H9 (cell line): ENCODE measurements at regions not wholly inside any gene's neighbourhood (a gene's known extent, or its start where the extent isn't known, plus 50 kb on each side); places are given as distances from the start of the nearest gene placed in this dataset.
"Not testable (repeated sequence)": the region's sequence is repeated elsewhere in the genome, so short reads cannot be mapped to it uniquely, and the experiment has no call there.

Experiments
- DNase-seq: peaks from one replicate; pipeline ENCODE4 v3.0.0-alpha.2; 2017
- H2AFZ ChIP-seq: one replicate; pipeline ENCODE4 v1.6.1; 2013; ENCODE audit warnings: mild to moderate bottlenecking, low read length, control low read depth, moderate library complexity
- H2AK5ac ChIP-seq: 2 replicates; pipeline ENCODE4 v1.6.1; 2013; ENCODE audit warnings: low read length, control low read depth, mixed read lengths; ENCODE audit not compliant: insufficient read length
- H2BK120ac ChIP-seq: one replicate; pipeline ENCODE4 v1.6.1; 2013; ENCODE audit warnings: low read depth, mild to moderate bottlenecking, low read length, control low read depth, inconsistent platforms; ENCODE audit not compliant: poor library complexity, severe bottlenecking
- H2BK12ac ChIP-seq: 2 replicates; pipeline ENCODE4 v1.6.1; 2013; ENCODE audit warnings: low read length, control low read depth, mixed read lengths, low read depth; ENCODE audit not compliant: insufficient read length
- H2BK15ac ChIP-seq: 2 replicates; pipeline ENCODE4 v1.6.1; 2013; ENCODE audit warnings: low read depth, low read length, control low read depth
- H2BK20ac ChIP-seq: one replicate; pipeline ENCODE4 v1.6.1; 2013; ENCODE audit warnings: low read depth, mild to moderate bottlenecking, low read length, control low read depth, inconsistent platforms; ENCODE audit not compliant: poor library complexity, severe bottlenecking
- H2BK5ac ChIP-seq: 2 replicates; pipeline ENCODE4 v1.6.1; 2013; ENCODE audit warnings: low read length, control low read depth, mixed read lengths; ENCODE audit not compliant: insufficient read length
- H3K14ac ChIP-seq: 2 replicates; pipeline ENCODE4 v1.6.1; 2013; ENCODE audit warnings: low read length, control low read depth; ENCODE audit not compliant: insufficient read depth
- H3K18ac ChIP-seq: 2 replicates; pipeline ENCODE4 v1.6.1; 2013; ENCODE audit warnings: low read depth, mild to moderate bottlenecking, mixed read lengths, low read length, control low read depth; ENCODE audit not compliant: insufficient read length
- H3K23ac ChIP-seq: 2 replicates; pipeline ENCODE4 v1.6.1; 2013; ENCODE audit warnings: low read length, control low read depth, mixed read lengths, low read depth; ENCODE audit not compliant: insufficient read length
- H3K23me2 ChIP-seq: 2 replicates; pipeline ENCODE4 v1.6.1; 2013; ENCODE audit warnings: low read depth, mild to moderate bottlenecking, mixed read lengths, low read length, control low read depth; ENCODE audit not compliant: insufficient read length, poor library complexity, severe bottlenecking
- H3K27ac ChIP-seq: 2 replicates; pipeline ENCODE4 v1.5.1; 2013; ENCODE audit warnings: low read length, control low read depth, mixed read lengths, low read depth; ENCODE audit not compliant: insufficient read length
- H3K27me3 ChIP-seq: 2 replicates; pipeline ENCODE4 v1.6.1; 2013; ENCODE audit warnings: low read length, control low read depth, inconsistent platforms; ENCODE audit not compliant: insufficient read depth
- H3K4ac ChIP-seq: 2 replicates; pipeline ENCODE4 v1.6.1; 2013; ENCODE audit warnings: low read depth, mild to moderate bottlenecking, control low read depth, inconsistent platforms, low read length, moderate library complexity
- H3K4me1 ChIP-seq: 2 replicates; pipeline ENCODE4 v1.6.1; 2013; ENCODE audit warnings: low read length, control low read depth, inconsistent platforms; ENCODE audit not compliant: insufficient read depth
- H3K4me2 ChIP-seq: 2 replicates; pipeline ENCODE4 v1.6.1; 2013; ENCODE audit warnings: low read length, control low read depth, mixed read lengths; ENCODE audit not compliant: insufficient read length, insufficient read depth
- H3K56ac ChIP-seq: 2 replicates; pipeline ENCODE4 v1.6.1; 2013; ENCODE audit warnings: low read depth, mild to moderate bottlenecking, mixed read lengths, low read length, control low read depth; ENCODE audit not compliant: insufficient read length
- H3K79me1 ChIP-seq: 2 replicates; pipeline ENCODE4 v1.6.1; 2013; ENCODE audit warnings: low read depth, mild to moderate bottlenecking, moderate library complexity, low read length, control low read depth, inconsistent platforms; ENCODE audit not compliant: insufficient read depth, poor library complexity, severe bottlenecking
- H3K79me2 ChIP-seq: 2 replicates; pipeline ENCODE4 v1.6.1; 2013; ENCODE audit warnings: low read length, control low read depth, inconsistent platforms; ENCODE audit not compliant: insufficient read depth
- H3K9ac ChIP-seq: 2 replicates; pipeline ENCODE4 v1.6.1; 2013; ENCODE audit warnings: low read length, control low read depth, mixed read lengths; ENCODE audit not compliant: insufficient read length; ENCODE audit errors: extremely low read depth
- H3K9me3 ChIP-seq: one replicate; pipeline ENCODE4 v1.6.1; 2013; ENCODE audit warnings: low read depth, low read length, inconsistent platforms; ENCODE audit not compliant: control insufficient read depth
- H3T11ph ChIP-seq: one replicate; pipeline ENCODE4 v1.6.1; 2013; ENCODE audit warnings: mild to moderate bottlenecking, low read length, control low read depth, inconsistent platforms
- H4K20me1 ChIP-seq: one replicate; pipeline ENCODE4 v1.6.1; 2013; ENCODE audit not compliant: control insufficient read depth, insufficient read length, insufficient read depth
- H4K5ac ChIP-seq: 2 replicates; pipeline ENCODE4 v1.6.1; 2013; ENCODE audit warnings: low read depth, mild to moderate bottlenecking, mixed read lengths, low read length, control low read depth; ENCODE audit not compliant: insufficient read length
- H4K8ac ChIP-seq: replicated peaks from 2 replicates; pipeline ENCODE4 v1.6.1; 2013; ENCODE audit warnings: low read length, control low read depth, mixed read lengths, low read depth; ENCODE audit not compliant: insufficient read length
- H4K91ac ChIP-seq: 2 replicates; pipeline ENCODE4 v1.6.1; 2013; ENCODE audit warnings: low read depth, mild to moderate bottlenecking, moderate library complexity, mixed read lengths, low read length, control low read depth; ENCODE audit not compliant: insufficient read length
- H3K27ac Mint-ChIP-seq, 3 experiments: 2 replicates in 2 of 3; 3 replicates in 1 of 3; pipeline ENCODE4 v1.8.0; 2020 to 2021; ENCODE audit warnings: mixed read lengths in 3 of 3, mild to moderate bottlenecking in 1 of 3, moderate library complexity in 1 of 3
- H3K27me3 Mint-ChIP-seq: 2 replicates; pipeline ENCODE4 v1.8.0; 2021; ENCODE audit warnings: low read depth, mild to moderate bottlenecking, moderate library complexity, mixed read lengths
- H3K36me3 Mint-ChIP-seq, 3 experiments: 2 replicates in 2 of 3; 3 replicates in 1 of 3; pipeline ENCODE4 v1.8.0; 2020 to 2021; ENCODE audit warnings: low read depth in 3 of 3, mixed read lengths in 3 of 3; ENCODE audit not compliant: insufficient read depth in 1 of 3
- H3K4me1 Mint-ChIP-seq, 2 experiments: 2 replicates each; pipeline ENCODE4 v1.8.0; 2020; ENCODE audit warnings: mixed read lengths in 2 of 2
- H3K4me3 Mint-ChIP-seq, 2 experiments: 2 replicates in 1 of 2; 3 replicates in 1 of 2; pipeline ENCODE4 v1.8.0; 2020 to 2021; ENCODE audit warnings: mild to moderate bottlenecking in 2 of 2, mixed read lengths in 2 of 2, moderate library complexity in 1 of 2
- H3K9me3 Mint-ChIP-seq, 2 experiments: 2 replicates in 1 of 2; 3 replicates in 1 of 2; pipeline ENCODE4 v1.8.0; 2020; ENCODE audit warnings: mild to moderate bottlenecking in 2 of 2, mixed read lengths in 2 of 2, moderate library complexity in 1 of 2
- WGBS: extraction: QIAGEN DNeasy Blood & Tissue Kit; methylation state at CpG from one replicate; pipeline ENCODE4 v1.1.7; 2013; ENCODE audit warnings: missing lambda C conversion rate, low lambda C conversion rate, mixed read lengths; ENCODE audit not compliant: insufficient read length; ENCODE audit errors: extremely low coverage; 5-methylcytosine and 5-hydroxymethylcytosine counted together
- TF ChIP-seq, protein P1 (sequence below): fragments of 200-600 bp; sonication (generic); conservative IDR thresholded peaks from 3 replicates; pipeline ENCODE4 v1.8.0; 2021; ENCODE audit warnings: antibody characterized with exemption, mild to moderate bottlenecking

DNA sequence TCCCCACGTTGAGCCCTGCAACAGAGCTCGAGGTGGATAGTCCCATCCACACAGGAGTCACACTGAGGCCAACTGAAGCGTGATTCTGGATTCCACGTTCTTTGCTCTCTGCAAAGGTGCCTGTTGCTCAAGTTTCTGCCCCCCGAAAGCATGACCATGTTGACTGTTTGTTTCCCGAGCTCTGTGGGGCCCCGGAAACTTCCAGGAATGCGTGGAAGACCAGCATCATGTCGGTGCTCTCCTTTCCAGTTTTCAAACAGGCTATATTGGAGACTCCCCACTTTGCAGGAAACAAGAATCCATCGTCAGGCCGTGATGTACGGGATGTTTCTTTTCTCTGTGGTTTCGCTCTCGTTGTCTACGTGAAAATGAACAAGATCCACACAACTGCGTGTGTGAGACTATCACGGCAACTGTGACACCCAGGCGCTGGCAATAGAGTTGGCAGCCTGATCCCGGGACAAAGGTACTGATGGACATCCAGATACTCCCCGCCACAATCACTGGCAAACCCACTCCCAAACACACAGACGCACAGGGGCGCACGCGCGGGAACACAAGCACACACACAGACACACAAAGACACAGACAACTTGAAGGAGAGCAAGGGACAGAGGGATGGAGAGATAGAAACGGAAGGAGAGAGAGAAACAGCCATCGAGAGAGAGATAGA lies 444.6 kb upstream of the DEFB115 start:
- H3K27ac Mint-ChIP-seq = no peak overlapping the region
- Histone ChIP-seq H3K23ac (no peak overlapping the region), H3K79me1 (no peaks in the 10 kb centered on the region), H4K8ac (no peak overlapping the region), H2BK15ac (no peak overlapping the region), H2BK20ac (no peak overlapping the region), H4K91ac (no peak overlapping the region), H3K9me3 (peaks cover 55% of the 10 kb centered on the region), H2BK5ac (no peak overlapping the region), H3K27me3 (no peaks in the 10 kb centered on the region; the same call in 1 of the 2 replicates), H3K27ac (no peak overlapping the region), H3K56ac (no peak overlapping the region), H3K14ac (no peak overlapping the region), H4K5ac (no peak overlapping the region), H3K79me2 (no peaks in the 10 kb centered on the region), H3K4me1 (no peaks in the 10 kb centered on the region), H3K9ac (no peak overlapping the region), H3T11ph (no peak overlapping the region), H2AK5ac (no peak overlapping the region), H3K18ac (no peak overlapping the region), H2BK120ac (no peak overlapping the region), H3K4me2 (no peak overlapping the region), H2BK12ac (no peak overlapping the region), H4K20me1 (no peaks in the 10 kb centered on the region), H3K4ac (no peak overlapping the region), H3K23me2 (no peaks in the 10 kb centered on the region), H2AFZ (no peak overlapping the region)
- H3K36me3 Mint-ChIP-seq = peaks cover 16 to 22% (median 19%) of the 10 kb centered on the region in 3 experiments
- WGBS = no CpG with 5 or more reads among the region's 27 CpGs
- no peaks in the 10 kb centered on the region for H3K4me1 Mint-ChIP-seq
- peaks cover 10% of the 10 kb centered on the region for H3K27me3 Mint-ChIP-seq
- no peak overlapping the region for H3K4me3 Mint-ChIP-seq
- no peak for DNase-seq
- H3K9me3 Mint-ChIP-seq = no peaks in the 10 kb centered on the region
- TF ChIP-seq, protein P1, sequence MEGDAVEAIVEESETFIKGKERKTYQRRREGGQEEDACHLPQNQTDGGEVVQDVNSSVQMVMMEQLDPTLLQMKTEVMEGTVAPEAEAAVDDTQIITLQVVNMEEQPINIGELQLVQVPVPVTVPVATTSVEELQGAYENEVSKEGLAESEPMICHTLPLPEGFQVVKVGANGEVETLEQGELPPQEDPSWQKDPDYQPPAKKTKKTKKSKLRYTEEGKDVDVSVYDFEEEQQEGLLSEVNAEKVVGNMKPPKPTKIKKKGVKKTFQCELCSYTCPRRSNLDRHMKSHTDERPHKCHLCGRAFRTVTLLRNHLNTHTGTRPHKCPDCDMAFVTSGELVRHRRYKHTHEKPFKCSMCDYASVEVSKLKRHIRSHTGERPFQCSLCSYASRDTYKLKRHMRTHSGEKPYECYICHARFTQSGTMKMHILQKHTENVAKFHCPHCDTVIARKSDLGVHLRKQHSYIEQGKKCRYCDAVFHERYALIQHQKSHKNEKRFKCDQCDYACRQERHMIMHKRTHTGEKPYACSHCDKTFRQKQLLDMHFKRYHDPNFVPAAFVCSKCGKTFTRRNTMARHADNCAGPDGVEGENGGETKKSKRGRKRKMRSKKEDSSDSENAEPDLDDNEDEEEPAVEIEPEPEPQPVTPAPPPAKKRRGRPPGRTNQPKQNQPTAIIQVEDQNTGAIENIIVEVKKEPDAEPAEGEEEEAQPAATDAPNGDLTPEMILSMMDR = no peak

DNA sequence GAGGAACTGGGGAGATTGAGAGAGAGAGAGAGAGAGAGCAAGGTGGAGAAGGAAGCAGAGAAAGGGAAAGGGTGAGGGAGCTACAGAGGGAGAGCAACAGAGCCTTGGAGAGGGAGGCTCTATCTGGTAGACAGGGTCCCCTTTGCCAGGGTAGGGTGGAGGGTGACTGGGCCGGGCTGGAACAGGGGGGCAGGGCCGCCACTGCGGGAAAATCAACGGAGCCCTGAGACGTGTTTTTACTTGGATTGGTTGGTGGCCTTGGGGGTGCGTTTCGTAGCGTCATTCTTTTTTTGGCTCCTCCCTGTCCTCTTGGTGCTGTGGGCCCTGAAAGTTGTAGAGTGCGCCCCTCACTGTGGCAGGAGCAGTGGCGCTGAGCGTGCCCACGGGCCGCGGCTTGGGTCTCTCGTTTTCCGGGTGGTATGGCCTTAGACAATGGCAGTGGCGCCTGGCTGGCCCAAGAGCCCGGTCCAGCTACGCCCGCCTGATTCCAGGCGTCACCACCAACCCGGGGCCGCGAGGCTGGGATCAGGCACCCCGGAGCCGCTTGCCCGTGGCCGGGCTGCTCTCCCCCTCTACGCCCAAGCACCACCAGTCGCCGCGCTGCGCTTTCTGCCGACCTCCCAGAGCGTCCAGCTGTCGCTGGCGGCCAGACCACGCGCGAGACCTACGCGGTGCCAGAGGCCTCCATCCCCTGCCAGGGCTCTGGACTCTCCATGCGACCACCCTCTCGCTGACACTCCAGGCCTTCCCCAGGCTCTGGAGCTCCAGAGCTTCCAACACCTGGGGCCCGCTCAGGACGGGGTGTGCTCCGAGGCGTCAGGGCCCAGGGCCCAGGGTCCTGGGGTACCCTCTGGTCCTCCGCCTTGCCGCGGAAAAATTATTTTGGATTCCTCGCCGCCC lies 443.8 kb upstream of the DEFB115 start:
- peaks cover 60% of the 10 kb centered on the region for H3K9me3 ChIP-seq
- H2BK15ac ChIP-seq, H4K91ac ChIP-seq, DNase-seq, H3K4me1 Mint-ChIP-seq, H3K27me3 ChIP-seq, H4K8ac ChIP-seq, H3K4me2 ChIP-seq, H2BK120ac ChIP-seq, H3K14ac ChIP-seq, H3K4me1 ChIP-seq, H3K27me3 Mint-ChIP-seq, H3T11ph ChIP-seq, H3K27ac ChIP-seq, H3K56ac ChIP-seq, H3K23ac ChIP-seq, H3K9me3 Mint-ChIP-seq, H3K4ac ChIP-seq, H4K20me1 ChIP-seq, H4K5ac ChIP-seq, H2BK5ac ChIP-seq, H3K9ac ChIP-seq, H3K4me3 Mint-ChIP-seq, H2AFZ ChIP-seq, H3K18ac ChIP-seq, H3K23me2 ChIP-seq, H2AK5ac ChIP-seq, H3K27ac Mint-ChIP-seq, H2BK20ac ChIP-seq, H3K79me2 ChIP-seq, H3K79me1 ChIP-seq, H2BK12ac ChIP-seq: not testable (repeated sequence)
- WGBS = no CpG with 5 or more reads among the region's 53 CpGs
- peaks cover 16 to 22% (median 19%) of the 10 kb centered on the region in 3 experiments for H3K36me3 Mint-ChIP-seq
